B cell (primary cell): ENCODE measurements at regions not wholly inside any gene's neighbourhood (a gene's known extent, or its start where the extent isn't known, plus 50 kb on each side); places are given as distances from the start of the nearest gene placed in this dataset.

Experiments used
- ATAC-seq: fragments of 200-7000 bp; cut with Tn5 transposase; one replicate; pipeline ENCODE4 v1.10.0; 2021; ENCODE audit warnings: low read depth, mild to moderate bottlenecking, moderate number of reproducible peaks, moderate library complexity
- CTCF ChIA-PET: fragments of 350-600 bp; sonication (Branson Sonifier 250); formaldehyde crosslinking; loops from one replicate; lab custom pipeline; 2021; ENCODE audit warnings: antibody characterized with exemption, inconsistent platforms; lab: Charles Lee
- POLR2A ChIA-PET: fragments of 350-600 bp; sonication (Branson Sonifier 250); formaldehyde crosslinking; loops from one replicate; lab custom pipeline; 2021; ENCODE audit warnings: antibody characterized with exemption; lab: Charles Lee
- DNase-seq: peaks from one replicate; pipeline ENCODE4 v3.0.0; 2013
- H2AFZ ChIP-seq: 2 replicates; pipeline ENCODE4 v1.6.1; 2012; ENCODE audit warnings: mild to moderate bottlenecking, low read depth, low read length; ENCODE audit not compliant: insufficient read depth, poor library complexity, severe bottlenecking
- H3K27ac ChIP-seq, 2 donors: 1 replicate in 1 of 2; 2 replicates in 1 of 2; pipeline ENCODE4 v1.5.1; 2012 to 2013; ENCODE audit warnings: low read length in 2 of 2, mild to moderate bottlenecking in 2 of 2, moderate library complexity in 1 of 2
- H3K27me3 ChIP-seq, 4 experiments: fragments of 200-600 bp in 1 of 4; sonication (generic) in 1 of 4; replicated peaks in 1 of 4; 1 replicate in 2 of 4; 2 replicates in 2 of 4; pipeline versions ENCODE4 v1.6.1 to v1.7.0; 2013 to 2016; ENCODE audit warnings: low read length in 3 of 4, mild to moderate bottlenecking in 2 of 4, mixed read lengths in 1 of 4, moderate library complexity in 1 of 4; ENCODE audit not compliant: insufficient read depth in 4 of 4, control insufficient read depth in 3 of 4; ENCODE audit errors: control extremely low read depth in 1 of 4
- H3K36me3 ChIP-seq, 2 experiments: replicated peaks in 1 of 2; 1 replicate in 1 of 2; 2 replicates in 1 of 2; pipeline versions ENCODE4 v1.6.1 to v1.7.1; 2013; ENCODE audit warnings: low read length in 1 of 2; ENCODE audit not compliant: insufficient read depth in 2 of 2, control insufficient read depth in 1 of 2; ENCODE audit errors: control extremely low read depth in 1 of 2, extremely low read depth in 1 of 2
- H3K4me1 ChIP-seq, 2 donors: fragments of 200-600 bp in 1 of 2; sonication (generic) in 1 of 2; 1 replicate in 1 of 2; 2 replicates in 1 of 2; pipeline versions ENCODE4 v1.5.1 to v1.6.1; 2013 to 2017; ENCODE audit warnings: low read length in 2 of 2; ENCODE audit not compliant: control insufficient read depth in 2 of 2, insufficient read depth in 2 of 2
- H3K4me2 ChIP-seq: replicated peaks from 2 replicates; pipeline ENCODE3; 2012; ENCODE audit warnings: mild to moderate bottlenecking, low read depth, low read length; ENCODE audit not compliant: poor library complexity, severe bottlenecking
- H3K4me3 ChIP-seq, 5 experiments: fragments of 200-600 bp in 1 of 5; sonication (generic) in 1 of 5; 1 replicate in 3 of 5; 2 replicates in 2 of 5; pipeline versions ENCODE4 v1.5.1 to v1.7.0; 2011 to 2016; ENCODE audit warnings: low read length in 4 of 5, mild to moderate bottlenecking in 4 of 5, low read depth in 2 of 5, control low read depth in 1 of 5, moderate library complexity in 1 of 5; ENCODE audit not compliant: insufficient read depth in 1 of 5; ENCODE audit errors: control extremely low read depth in 1 of 5, extremely low read depth in 1 of 5
- H3K79me2 ChIP-seq: fragments of 200-600 bp; sonication (generic); one replicate; pipeline ENCODE4 v1.6.0; 2016; ENCODE audit warnings: low read length; ENCODE audit not compliant: control insufficient read depth, insufficient read depth
- H3K9ac ChIP-seq: fragments of 200-600 bp; sonication (generic); 2 replicates; pipeline ENCODE4 v1.6.1; 2017; ENCODE audit warnings: mild to moderate bottlenecking, low read length, moderate library complexity
- H3K9me3 ChIP-seq, 3 donors: one replicate each; pipeline versions ENCODE4 v1.6.1 to v1.7.1; 2013; ENCODE audit warnings: low read length in 2 of 3; ENCODE audit not compliant: control insufficient read depth in 2 of 3, insufficient read depth in 1 of 3; ENCODE audit errors: control extremely low read depth in 1 of 3
- H4K20me1 ChIP-seq: 2 replicates; pipeline ENCODE4 v1.6.0; 2012; ENCODE audit warnings: mild to moderate bottlenecking, low read length; ENCODE audit not compliant: insufficient read depth, control insufficient read depth, poor library complexity, severe bottlenecking
- H3K27ac Mint-ChIP-seq: one replicate; pipeline ENCODE4 v1.8.0; 2021; ENCODE audit warnings: mixed read lengths
- H3K27me3 Mint-ChIP-seq: one replicate; pipeline ENCODE4 v1.8.0; 2021; ENCODE audit warnings: mixed read lengths
- H3K4me1 Mint-ChIP-seq: one replicate; pipeline ENCODE4 v1.8.0; 2021; ENCODE audit warnings: mixed read lengths
- H3K4me3 Mint-ChIP-seq: one replicate; pipeline ENCODE4 v1.8.0; 2021; ENCODE audit warnings: mixed read lengths
- H3K9me3 Mint-ChIP-seq: one replicate; pipeline ENCODE4 v1.8.0; 2022; ENCODE audit warnings: mixed read lengths; ENCODE audit not compliant: insufficient read depth
- EZH2 ChIP-seq: IDR thresholded peaks from 2 replicates; pipeline ENCODE4 v1.6.1; 2012; ENCODE audit warnings: borderline replicate concordance, low read depth, mild to moderate bottlenecking, moderate library complexity, low read length; ENCODE audit not compliant: insufficient read depth, poor library complexity, severe bottlenecking
- WGBS: methylation state at CpG from one replicate; pipeline ENCODE4 v1.1.5; 2013; ENCODE audit warnings: missing lambda C conversion rate; ENCODE audit not compliant: insufficient coverage; 5-methylcytosine and 5-hydroxymethylcytosine counted together
- intact Hi-C: fragments of 100-400 bp; cut with micrococcal nuclease; formaldehyde crosslinking; loops from one replicate; pipeline ENCODE4 v1.10.0; 2022
- TF ChIP-seq, protein P1 (sequence below): fragments of 200-600 bp; IDR thresholded peaks from one replicate; pipeline ENCODE4 v1.8.0; 2022; ENCODE audit warnings: antibody characterized with exemption, mild to moderate bottlenecking

DNA sequence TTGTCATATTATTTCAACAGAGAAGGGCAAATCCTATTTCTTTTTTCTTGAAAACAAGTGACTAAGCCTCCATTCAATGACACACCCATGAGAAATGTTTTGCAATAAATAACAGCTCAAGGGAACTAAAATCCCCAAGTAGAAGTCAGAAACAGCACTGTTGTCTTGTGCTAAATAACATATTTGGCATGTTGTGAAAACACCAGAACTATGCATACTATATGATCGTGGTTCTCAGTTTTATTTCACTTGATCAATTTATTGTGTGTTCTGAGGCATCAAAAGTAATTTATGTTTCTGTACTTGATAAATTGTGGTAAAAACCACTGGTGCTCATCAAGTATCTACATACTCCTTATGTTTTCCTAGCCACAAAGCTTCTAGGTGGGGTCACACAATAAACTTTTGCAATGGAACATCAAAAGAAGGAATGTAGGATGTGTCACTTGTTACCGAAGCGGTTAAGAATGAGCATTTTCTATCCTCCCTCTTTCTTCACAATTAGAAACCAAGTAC lies 691.7 kb upstream of the CBLB start:
- Mint-ChIP-seq H3K27me3 (no peaks in the 10 kb centered on the region), H3K4me1 (no peaks in the 10 kb centered on the region), H3K4me3 (no peak overlapping the region), H3K9me3 (no peaks in the 10 kb centered on the region), H3K27ac (no peak overlapping the region)
- H3K27ac ChIP-seq, result no peak overlapping the region
- ATAC-seq (no peak), DNase-seq (no peak)
- H3K36me3 ChIP-seq, result no peaks in the 10 kb centered on the region
- intact Hi-C loops, result no loop called here
- no CpG with 5 or more reads among the region's 3 CpGs for WGBS
- CTCF ChIA-PET, result no interaction called here
- no peaks in the 10 kb centered on the region for H3K79me2 ChIP-seq
- no peak overlapping the region for H3K4me3 ChIP-seq
- POLR2A ChIA-PET, result no interaction called here
- H3K9ac ChIP-seq, result no peak overlapping the region
- H4K20me1 ChIP-seq, result no peaks in the 10 kb centered on the region
- H3K4me2 ChIP-seq, result no peak overlapping the region
- TF ChIP-seq, protein P1, sequence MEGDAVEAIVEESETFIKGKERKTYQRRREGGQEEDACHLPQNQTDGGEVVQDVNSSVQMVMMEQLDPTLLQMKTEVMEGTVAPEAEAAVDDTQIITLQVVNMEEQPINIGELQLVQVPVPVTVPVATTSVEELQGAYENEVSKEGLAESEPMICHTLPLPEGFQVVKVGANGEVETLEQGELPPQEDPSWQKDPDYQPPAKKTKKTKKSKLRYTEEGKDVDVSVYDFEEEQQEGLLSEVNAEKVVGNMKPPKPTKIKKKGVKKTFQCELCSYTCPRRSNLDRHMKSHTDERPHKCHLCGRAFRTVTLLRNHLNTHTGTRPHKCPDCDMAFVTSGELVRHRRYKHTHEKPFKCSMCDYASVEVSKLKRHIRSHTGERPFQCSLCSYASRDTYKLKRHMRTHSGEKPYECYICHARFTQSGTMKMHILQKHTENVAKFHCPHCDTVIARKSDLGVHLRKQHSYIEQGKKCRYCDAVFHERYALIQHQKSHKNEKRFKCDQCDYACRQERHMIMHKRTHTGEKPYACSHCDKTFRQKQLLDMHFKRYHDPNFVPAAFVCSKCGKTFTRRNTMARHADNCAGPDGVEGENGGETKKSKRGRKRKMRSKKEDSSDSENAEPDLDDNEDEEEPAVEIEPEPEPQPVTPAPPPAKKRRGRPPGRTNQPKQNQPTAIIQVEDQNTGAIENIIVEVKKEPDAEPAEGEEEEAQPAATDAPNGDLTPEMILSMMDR, result no peak
- TF ChIP-seq EZH2, result no peak
- H2AFZ ChIP-seq, result no peak overlapping the region
- no peaks in the 10 kb centered on the region for H3K27me3 ChIP-seq
- no peaks in the 10 kb centered on the region for H3K9me3 ChIP-seq
- no peaks in the 10 kb centered on the region for H3K4me1 ChIP-seq

DNA sequence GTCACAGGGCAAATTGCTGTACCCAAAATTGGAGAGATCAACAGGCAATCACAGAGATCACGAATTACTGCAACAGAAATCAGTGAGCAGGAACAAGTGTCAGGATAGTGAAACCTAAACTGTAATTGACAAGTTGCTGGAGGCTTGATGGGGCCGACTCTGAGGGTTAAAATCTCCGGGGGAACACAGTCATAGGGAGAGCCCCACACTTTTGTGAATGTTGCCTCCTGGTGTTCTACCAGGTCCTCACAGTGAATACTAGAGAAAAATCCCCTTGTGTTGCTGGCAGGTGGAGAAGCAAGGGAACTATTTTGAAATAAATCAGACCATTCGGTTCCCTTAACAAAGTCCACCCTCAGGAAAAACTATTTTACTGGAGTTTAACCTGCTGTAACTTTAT lies 697.5 kb upstream of the CBLB start:
- Histone ChIP-seq H3K4me3 (no peak overlapping the region), H3K27ac (no peak overlapping the region), H3K9ac (no peak overlapping the region), H3K27me3 (no peaks in the 10 kb centered on the region), H3K4me1 (peaks cover 3 to 4% of the 10 kb centered on the region in 2 donors), H3K9me3 (no peaks in the 10 kb centered on the region), H4K20me1 (no peaks in the 10 kb centered on the region), H3K4me2 (no peak overlapping the region), H2AFZ (no peak overlapping the region), H3K79me2 (no peaks in the 10 kb centered on the region), H3K36me3 (no peaks in the 10 kb centered on the region)
- Mint-ChIP-seq H3K27me3 (no peaks in the 10 kb centered on the region), H3K4me3 (no peak overlapping the region), H3K9me3 (no peaks in the 10 kb centered on the region), H3K4me1 (peaks cover 4% of the 10 kb centered on the region), H3K27ac (no peak overlapping the region)
- 25% methylated on average over 3 of the region's 4 CpGs for WGBS
- ATAC-seq (peak; percentile 28), DNase-seq (peak; percentile 6)
- ChIA-PET CTCF (no interaction called here), POLR2A (no interaction called here)
- intact Hi-C loops, result no loop called here
- TF ChIP-seq, protein P1, result no peak
- no peak for TF ChIP-seq EZH2
